ENCODE measurements at regions not wholly inside any gene's neighbourhood (a gene's known extent, or its start where the extent isn't known, plus 50 kb on each side); places are given as distances from the start of the nearest gene placed in this dataset.

DNA sequence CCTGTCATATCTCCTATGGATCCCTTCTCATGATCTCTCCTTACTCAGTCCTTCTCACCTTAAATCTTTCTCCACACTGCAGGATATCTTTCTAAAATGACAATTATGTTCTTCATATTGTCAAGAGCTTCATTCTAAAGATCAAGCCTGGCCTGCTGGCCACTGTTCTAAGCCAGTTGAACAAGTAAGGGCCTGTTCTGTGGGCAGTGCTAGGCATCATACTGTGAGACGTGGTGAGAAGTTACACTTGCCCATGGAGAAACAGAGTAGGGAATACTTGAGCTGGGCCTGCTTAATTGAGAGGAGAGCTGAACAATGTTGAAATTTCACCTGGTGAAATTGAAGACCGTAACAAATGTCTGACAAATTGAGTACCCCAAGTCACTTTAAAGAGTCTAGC, 184.1 kb upstream of the RASGRP1 start:
- no peak overlapping the region for H3K56ac ChIP-seq (replicated peaks; ENCODE audit: insufficient read length, low read depth, low read length)
- H3K23me2 ChIP-seq (ENCODE audit: low read depth, low read length), result no peaks in the 10 kb centered on the region
- DNase-seq (ENCODE audit: low read depth in 1 of 2, low spot score in 2 of 2) (no peak), FAIRE-seq (no peak)
- H2AK5ac ChIP-seq (ENCODE audit: low read depth, low read length), result no peak overlapping the region
- H4K5ac ChIP-seq (ENCODE audit: insufficient read length, low read depth, low read length), result no peak overlapping the region
- H3K9me3 ChIP-seq (ENCODE audit: insufficient read depth in 2 of 2, low read depth in 1 of 2, low read length in 1 of 2), result no peaks in the 10 kb centered on the region
- H3K9ac ChIP-seq (replicated peaks in 1 of 4; ENCODE audit: extremely low read depth in 1 of 4, low read depth in 3 of 4, low read length in 3 of 4), result no peak overlapping the region
- no peak overlapping the region for H3K14ac ChIP-seq (ENCODE audit: insufficient read length)
- no peak overlapping the region for H2BK5ac ChIP-seq (ENCODE audit: low read depth, low read length)
- H3K79me1 ChIP-seq (ENCODE audit: low read depth, low read length), result no peaks in the 10 kb centered on the region
- H3K4me1 ChIP-seq (replicated peaks in 1 of 4; ENCODE audit: control insufficient read depth in 3 of 4, insufficient read depth in 4 of 4, low read length in 3 of 4), result no peaks in the 10 kb centered on the region
- no peak overlapping the region for H2BK120ac ChIP-seq (replicated peaks; ENCODE audit: low read depth, low read length)
- TF ChIP-seq EGR1 (IDR thresholded peaks at IDR 0.05; ENCODE audit: borderline replicate concordance, low read depth, low read length) (no peak), POLR2A (IDR thresholded peaks at IDR 0.05; ENCODE audit: control extremely low read depth in 1 of 2, low read depth in 2 of 2, low read length in 2 of 2) (no peak)
- no peak overlapping the region for H3K4me2 ChIP-seq (ENCODE audit: insufficient read depth in 1 of 2, low read depth in 2 of 2, low read length in 2 of 2)
- no peaks in the 10 kb centered on the region; a peak in 1 of 8 replicates for H3K36me3 ChIP-seq (ENCODE audit: control insufficient read depth in 2 of 4, insufficient read depth in 4 of 4, low read length in 3 of 4)
- WGBS, 2 experiments (ENCODE audit: extremely low coverage in 1 of 2, insufficient coverage in 1 of 2, insufficient read length in 1 of 2, insufficient replicate concordance in 2 of 2, low coverage in 1 of 2, low lambda C conversion rate in 2 of 2, missing lambda C conversion rate in 1 of 2), result 90% methylated on average over 2 of the region's 2 CpGs; no CpG with 5 or more reads in 1 of the 2 experiments
- no peak overlapping the region for H2BK12ac ChIP-seq (ENCODE audit: low read depth, low read length)
- no peak overlapping the region for H2BK20ac ChIP-seq (ENCODE audit: low read length)
- POLR2A ChIA-PET (ENCODE audit: partially characterized antibody), result no interaction called here
- no peak overlapping the region for H2AFZ ChIP-seq (ENCODE audit: low read length)
- H3K23ac ChIP-seq (ENCODE audit: insufficient read length), result no peak overlapping the region
- no peak overlapping the region for H3K27ac ChIP-seq (ENCODE audit: low read depth, low read length)
- H3K79me2 ChIP-seq (ENCODE audit: control insufficient read depth in 1 of 2, insufficient read depth in 2 of 2, low read length in 2 of 2), result no peaks in the 10 kb centered on the region
- no peak overlapping the region for H4K91ac ChIP-seq (replicated peaks; ENCODE audit: insufficient read length, low read length)
- no peaks in the 10 kb centered on the region for H4K20me1 ChIP-seq (replicated peaks in 1 of 2; ENCODE audit: control insufficient read depth in 1 of 2, insufficient read depth in 2 of 2, low read length in 2 of 2)
- no peak overlapping the region for H3K4ac ChIP-seq (replicated peaks; ENCODE audit: insufficient read length, low read depth, low read length)
- CTCF ChIA-PET (ENCODE audit: partially characterized antibody), result interaction anchor here (0.6 to 1.1 kb wide), 3 partner anchors 105 to 1559 kb away, joined by 3 to 4 read pairs (median 3); no protein-coding TSS in a partner anchor
- H3K18ac ChIP-seq (ENCODE audit: extremely low read depth, low read length), result no peak overlapping the region
- no peak overlapping the region for H4K8ac ChIP-seq (ENCODE audit: extremely low read depth, insufficient read depth, low read length)
- H2BK15ac ChIP-seq (ENCODE audit: low read length), result no peak overlapping the region
- H3K27me3 ChIP-seq (replicated peaks in 1 of 4; ENCODE audit: control insufficient read depth in 3 of 4, extremely low read depth in 1 of 4, insufficient read depth in 3 of 4, low read length in 3 of 4), result no peaks in the 10 kb centered on the region
- H3K4me3 ChIP-seq (ENCODE audit: extremely low read depth in 1 of 4, insufficient read depth in 2 of 4, low read depth in 3 of 4, low read length in 4 of 4), result no peak overlapping the region
